Astrocyte of the hippocampus (primary cell): ENCODE measurements at regions not wholly inside any gene's neighbourhood (a gene's known extent, or its start where the extent isn't known, plus 50 kb on each side); places are given as distances from the start of the nearest gene placed in this dataset.

Source experiments
- DNase-seq: peaks from one replicate; pipeline ENCODE4 v3.0.0; 2011; ENCODE audit warnings: low read depth, low spot score

GRCh38 chr6:132936646-132937045 is 122.3 kb downstream of the RPS12 start:
- no peak for DNase-seq

GRCh38 chr6:132937466-132937906 is 123.1 kb downstream of the RPS12 start:
- DNase-seq, result peak; percentile 75

GRCh38 chr6:132948889-132949288 is 134.5 kb downstream of the RPS12 start:
- no peak for DNase-seq

DNA sequence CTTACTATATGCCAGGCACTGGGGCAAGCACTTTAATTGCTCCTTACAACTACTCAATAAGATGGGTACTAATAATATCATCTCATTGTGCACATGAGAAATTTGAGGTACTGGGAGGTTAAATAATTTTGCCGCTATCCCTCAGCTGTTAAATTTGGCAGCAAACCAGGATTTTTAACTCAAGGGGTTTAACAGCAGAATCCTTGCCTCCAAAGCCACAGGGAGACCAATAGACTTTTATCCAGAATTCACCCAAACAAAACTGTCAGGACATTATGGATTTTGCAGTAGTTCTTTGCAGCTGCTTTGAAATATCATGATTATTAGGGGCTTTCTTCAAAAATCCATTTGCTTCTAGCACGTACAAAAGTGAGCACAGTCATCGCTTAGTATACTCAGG is 136.2 kb downstream of the RPS12 start:
- no peak for DNase-seq

GRCh38 chr6:132952031-132952867 is 137.9 kb downstream of the RPS12 start:
- DNase-seq, result no peak

DNA sequence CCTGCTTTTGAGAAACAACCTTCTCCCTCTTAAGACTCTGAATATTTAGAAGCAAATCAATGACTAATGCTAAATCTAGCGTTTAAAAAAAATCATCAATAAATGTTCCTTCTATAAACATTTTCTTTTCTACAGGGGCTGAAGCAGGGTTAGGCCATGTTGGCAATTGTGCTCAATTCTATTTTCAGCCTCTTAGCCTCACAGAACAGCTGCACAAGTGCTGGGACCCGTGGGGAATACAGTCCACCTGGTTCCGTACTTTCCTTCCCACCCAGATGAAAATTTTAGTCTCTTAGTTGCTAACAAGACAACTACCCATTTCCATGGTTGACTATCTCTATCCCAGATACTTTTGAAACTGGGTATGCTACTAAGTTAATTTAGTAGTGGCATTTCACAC is 138.6 kb downstream of the RPS12 start:
- DNase-seq, result no peak

GRCh38 chr6:132954222-132954621 is 139.9 kb downstream of the RPS12 start:
- no peak for DNase-seq

DNA sequence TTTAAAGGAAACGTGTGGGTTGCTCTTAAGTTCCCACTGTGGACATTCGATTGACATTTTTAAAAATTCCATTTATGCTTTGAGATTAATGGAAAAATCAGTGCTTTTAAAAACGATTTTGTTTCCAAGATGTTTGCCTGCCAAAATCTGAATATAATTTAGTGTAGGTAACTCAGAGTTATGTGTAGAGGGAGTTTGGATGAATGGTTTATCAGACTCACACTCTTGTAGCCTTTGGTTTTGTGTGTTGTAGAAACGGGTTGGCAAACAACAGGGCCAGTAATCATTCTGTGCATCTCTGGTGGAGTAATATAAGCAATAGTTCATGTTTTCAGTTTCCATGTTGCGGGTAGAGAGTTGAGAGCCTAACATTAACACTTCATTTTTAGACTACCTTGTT is 140.6 kb downstream of the RPS12 start:
- no peak for DNase-seq

DNA sequence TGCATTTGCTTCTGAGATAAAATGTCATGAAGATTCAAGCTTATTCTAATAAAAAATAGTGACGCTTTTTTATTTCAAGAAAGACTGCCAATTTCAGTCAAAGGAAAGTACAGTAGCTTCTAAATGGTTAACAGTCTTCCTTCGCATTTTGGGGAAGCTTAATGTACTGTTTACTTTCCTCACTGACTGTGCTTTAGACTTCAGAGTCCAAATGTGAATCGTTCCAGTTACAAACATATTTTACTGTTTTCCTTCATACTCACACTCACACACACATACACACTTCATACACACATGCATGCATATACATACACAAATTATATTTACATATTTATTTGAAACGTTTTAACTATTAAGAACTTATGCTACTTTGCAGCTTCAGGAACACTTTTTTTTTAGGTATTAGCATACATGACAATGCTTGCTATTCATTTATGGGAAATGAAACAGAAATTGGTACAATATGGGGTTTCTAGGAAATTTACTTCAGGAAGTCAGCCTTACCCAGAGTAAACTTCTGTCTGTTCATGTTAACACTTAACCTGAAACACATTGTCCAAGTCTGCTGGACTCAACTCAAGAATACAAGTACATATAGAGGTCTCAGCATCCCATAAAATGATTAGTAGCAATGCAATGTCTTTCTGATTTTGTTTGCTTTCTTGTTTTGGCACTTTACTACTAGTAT is 145.4 kb downstream of the RPS12 start:
- DNase-seq, result no peak

DNA sequence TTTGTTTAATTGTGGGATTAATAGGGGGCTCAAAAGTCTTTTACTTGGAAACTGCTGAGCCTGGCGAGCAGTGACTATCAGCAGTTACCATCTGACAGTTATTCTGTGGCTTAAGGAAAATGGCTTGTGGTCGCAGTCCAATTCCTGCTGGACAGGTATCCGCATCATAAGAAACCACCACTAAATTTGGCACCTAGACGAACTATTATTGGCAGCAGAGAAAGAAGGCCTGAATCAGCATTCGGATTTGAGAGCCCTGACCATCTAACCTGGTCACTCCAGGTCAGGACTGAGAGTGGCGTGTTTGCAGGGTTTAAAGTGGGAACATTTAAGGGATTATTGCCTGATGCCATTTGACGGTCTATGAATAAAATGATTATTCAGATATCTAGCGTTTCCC is 146.4 kb downstream of the RPS12 start:
- DNase-seq, result peak; percentile 67

DNA sequence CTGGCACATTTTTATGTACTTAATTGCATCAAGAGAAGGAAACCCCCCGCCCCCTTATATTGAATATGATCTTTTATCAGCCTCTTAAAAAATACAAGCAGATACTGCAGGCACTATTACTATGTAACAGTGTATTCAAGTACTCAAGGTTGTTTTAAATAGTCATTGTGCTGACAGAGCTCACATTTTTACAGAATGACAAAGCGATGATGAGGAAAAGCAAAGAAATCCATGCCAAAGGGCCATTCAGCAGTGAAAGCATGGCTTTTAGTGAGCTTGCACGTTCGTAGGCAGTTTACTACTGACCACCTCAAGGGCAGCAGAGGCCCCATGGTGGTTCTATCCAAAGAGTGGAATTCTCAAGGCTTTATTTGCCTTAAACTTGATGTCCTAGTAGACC is 146.8 kb downstream of the RPS12 start:
- DNase-seq, result peak; percentile 83

DNA sequence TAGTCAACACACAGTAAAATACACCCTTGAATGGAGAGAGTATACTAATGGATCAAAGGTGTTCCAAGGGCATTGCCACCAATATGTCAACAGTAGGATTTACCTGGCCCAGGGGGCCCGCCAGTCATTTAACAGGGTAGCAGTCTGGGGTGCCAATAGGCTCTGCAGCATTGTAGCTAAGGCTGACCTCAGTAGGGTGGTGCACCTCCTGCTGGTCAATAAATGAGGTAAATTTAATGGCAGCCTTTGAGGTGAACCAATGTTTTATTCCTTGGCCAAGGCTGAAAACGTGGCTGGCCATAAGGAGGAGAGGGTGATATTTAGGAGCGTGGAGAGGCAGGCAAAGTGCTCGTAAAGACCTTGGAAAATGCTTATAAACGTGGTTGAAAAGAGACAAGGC is 147.2 kb downstream of the RPS12 start:
- DNase-seq, result no peak

DNA sequence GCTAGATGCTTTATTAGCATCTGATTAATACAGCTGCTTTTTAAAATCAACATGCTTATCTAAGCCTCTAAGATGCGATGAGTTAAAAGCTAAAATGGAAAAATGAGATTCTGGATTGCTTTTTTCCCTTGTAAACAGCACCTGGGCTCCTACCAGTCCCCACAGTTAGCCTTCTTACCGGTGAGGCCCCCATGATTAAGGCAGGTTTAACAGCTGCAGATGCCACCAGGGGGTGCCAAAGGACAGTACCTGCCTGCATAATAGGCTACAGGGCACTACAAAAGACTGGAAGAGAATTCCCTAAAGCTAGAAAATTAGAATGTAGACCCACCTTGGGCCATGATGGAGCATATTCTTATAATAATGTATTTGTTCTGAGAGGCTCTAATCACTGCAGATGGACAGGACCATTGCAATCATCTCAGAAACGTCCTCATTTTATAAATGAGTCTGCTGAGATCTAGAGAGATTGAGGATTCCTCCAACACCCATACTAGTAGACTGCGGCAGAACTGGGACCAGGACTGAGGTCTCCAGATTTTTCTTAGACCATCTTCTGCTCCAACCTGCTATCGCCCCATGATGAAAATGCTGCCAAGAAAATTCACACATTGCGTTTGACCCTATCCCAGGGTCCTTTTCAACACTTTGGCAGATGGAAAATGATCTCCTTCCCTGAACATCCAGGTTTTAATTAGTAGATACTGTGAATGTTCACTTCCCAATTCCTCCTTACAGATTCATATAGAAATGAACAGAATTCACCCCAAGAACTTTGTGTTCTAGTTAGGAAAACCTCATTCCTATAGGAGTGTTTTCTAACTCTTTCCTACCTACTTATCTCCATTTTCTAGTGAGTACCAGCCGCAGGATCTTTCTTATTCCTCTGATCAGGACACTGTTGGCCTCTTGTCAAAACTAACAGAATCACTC is 148.8 kb downstream of the RPS12 start:
- DNase-seq, result peak; percentile 74

DNA sequence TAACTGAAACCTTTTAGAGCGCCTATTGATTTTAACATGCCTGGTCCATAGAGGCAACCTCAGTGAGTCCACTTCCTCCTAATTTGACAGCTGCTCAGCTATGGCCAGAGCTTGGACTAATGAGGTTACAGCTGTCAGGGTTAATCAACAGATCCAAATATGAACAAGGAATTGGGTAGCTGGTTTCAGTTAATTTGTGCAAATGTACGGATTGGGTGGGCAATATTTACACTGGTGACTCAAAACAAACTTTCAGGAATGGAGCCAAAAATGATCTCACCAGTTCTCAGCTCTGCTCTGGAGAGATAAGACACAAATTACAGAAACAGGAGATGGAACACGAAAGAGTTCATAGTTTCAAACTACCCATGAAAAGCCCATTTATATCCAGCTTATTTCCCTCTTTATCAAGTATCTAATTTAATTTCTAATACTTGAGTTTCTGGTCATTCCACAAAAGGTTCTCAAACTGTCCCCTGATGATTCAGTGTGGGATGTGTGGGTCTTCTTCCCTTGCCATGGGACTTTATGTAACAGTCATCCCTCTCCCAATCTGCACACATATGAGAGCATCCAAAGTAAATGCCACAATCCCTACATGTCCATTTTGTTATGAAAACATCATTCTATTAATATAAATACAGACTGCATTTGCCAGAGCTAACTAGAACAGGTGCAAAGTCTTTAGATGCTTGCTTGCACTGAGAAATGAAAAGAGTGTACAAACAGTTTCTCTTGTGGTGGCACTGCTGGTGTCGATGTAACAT is 149.9 kb downstream of the RPS12 start:
- DNase-seq, result peak; percentile 60

- peak; percentile 24 for DNase-seq
These were observed 150.6 kb downstream of the RPS12 start for GRCh38 chr6:132964868-132965382.

- DNase-seq, result no peak
These were observed 153.5 kb downstream of the RPS12 start for GRCh38 chr6:132967871-132968270.

- no peak for DNase-seq
These were observed 154.1 kb downstream of the RPS12 start for GRCh38 chr6:132968419-132968950.

DNA sequence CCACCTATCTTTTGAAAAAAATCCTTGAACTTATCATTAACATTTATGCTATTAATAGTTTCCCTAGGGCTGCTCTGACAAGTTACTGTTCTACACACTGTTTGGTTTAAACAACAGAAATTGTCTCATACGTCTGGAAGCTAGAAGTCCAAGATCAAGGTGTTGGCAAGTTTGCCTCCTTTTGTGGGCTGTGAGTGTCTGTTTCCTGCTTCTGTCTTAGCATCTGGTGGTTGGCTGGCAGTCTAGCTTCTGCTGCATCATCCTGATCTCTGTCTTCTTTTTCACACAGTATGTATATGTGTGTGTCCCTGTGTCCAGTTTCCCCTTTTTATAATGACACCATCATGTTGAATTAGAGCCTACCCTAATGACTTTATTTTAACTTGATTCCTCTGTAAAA is 154.8 kb downstream of the RPS12 start:
- DNase-seq, result no peak

GRCh38 chr6:132971676-132972075 is 157.3 kb downstream of the RPS12 start:
- no peak for DNase-seq

DNA sequence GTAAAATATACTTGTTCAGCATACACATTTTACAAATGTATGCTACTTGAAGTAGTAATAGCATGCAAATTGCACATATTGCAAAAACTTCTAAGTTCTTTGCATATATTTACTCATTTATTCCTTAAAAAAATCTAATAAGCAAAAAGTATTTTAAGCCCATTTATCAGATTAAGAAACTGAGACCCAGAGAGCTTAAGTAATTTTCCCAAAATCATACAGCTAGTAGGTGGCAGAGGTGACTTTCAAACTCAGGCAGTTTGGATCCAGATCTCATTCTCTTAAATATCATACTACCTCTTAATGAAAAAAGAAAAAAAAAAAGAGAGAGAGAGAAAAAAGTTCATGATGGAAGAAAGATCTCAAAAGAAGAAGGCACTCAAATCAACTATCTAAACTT is 157.9 kb downstream of the RPS12 start:
- DNase-seq, result no peak

DNA sequence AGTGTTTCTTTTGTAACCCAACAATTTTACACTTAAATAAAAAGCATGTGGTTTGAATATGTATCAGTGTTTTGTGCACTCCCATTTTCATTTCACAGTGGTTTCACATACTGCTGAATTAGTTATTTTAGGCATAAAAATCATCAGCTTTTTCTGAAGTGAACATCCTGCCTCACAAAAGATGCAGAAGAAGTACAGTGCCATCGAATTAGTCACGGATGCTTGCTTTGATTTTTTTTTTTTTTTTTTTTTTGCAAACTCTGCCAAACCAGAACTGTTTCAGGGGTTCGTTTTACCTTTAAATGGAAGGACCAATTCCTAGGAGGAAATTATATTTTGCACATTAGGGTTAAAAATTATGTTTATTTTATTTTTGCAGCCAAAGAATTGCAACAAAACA is 158.6 kb downstream of the RPS12 start:
- DNase-seq, result no peak
